ENCODE measurements at regions not wholly inside any gene's neighbourhood (a gene's known extent, or its start where the extent isn't known, plus 50 kb on each side); places are given as distances from the start of the nearest gene placed in this dataset.
A peak's percentile ranks its signal among the peaks of the same experiment; 100 is the strongest.

- peak overlapping the region; percentile 16 for H3K27ac Mint-ChIP-seq
- POLR2A ChIA-PET: no interaction called here
- DNase-seq (ENCODE audit: low spot score) (no peak), ATAC-seq (no peak)
- CTCF ChIA-PET: interaction anchor here (1.0 to 1.3 kb wide), 2 partner anchors 214 to 218 kb away, joined by 3 to 6 read pairs; no protein-coding TSS in a partner anchor
- H3K36me3 Mint-ChIP-seq: no peaks in the 10 kb centered on the region
- H3K4me3 Mint-ChIP-seq: no peak overlapping the region
- 0 out of 2 replicates have a peak, but pooled peaks cover 6% of the 10 kb centered on the region for H3K4me1 Mint-ChIP-seq
- H3K9me3 Mint-ChIP-seq: no peaks in the 10 kb centered on the region
- TF ChIP-seq CBFB (CRISPR knock-in tag; IDR thresholded peaks at IDR 0.05; ENCODE audit: low read depth): no peak
- H3K27me3 Mint-ChIP-seq (ENCODE audit: low read depth): no peaks in the 10 kb centered on the region; the same call in 1 of the 2 replicates
Measured at GRCh38 chr17:79174193-79174765, 99.7 kb downstream of the ENGASE start.

DNA sequence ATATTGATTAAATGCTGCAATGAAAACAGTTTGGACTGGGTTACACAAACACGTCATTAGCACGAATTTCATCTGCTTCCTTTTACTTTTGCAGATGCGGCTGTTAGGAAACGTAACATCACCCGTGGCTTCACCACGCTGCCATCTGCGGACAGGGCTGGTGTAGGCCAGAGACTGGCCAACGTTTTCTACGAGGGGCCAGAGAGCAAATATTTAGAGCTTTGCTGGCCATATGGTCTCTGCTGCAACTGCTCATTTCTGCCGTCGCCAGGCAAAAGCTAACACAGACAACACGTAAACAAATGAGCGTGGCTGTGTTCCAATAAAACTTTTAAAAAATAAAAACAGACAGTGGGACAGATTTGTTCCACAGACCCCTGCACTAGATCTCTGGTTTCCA lies 96.6 kb downstream of the ENGASE start:
- Mint-ChIP-seq H3K4me1 (no peaks in the 10 kb centered on the region), H3K4me3 (no peak overlapping the region), H3K9me3 (no peaks in the 10 kb centered on the region), H3K27ac (no peak overlapping the region), H3K27me3 (ENCODE audit: low read depth) (no peaks in the 10 kb centered on the region), H3K36me3 (no peaks in the 10 kb centered on the region)
- POLR2A ChIA-PET: interaction anchor here (0.7 kb wide), 1 partner anchor 21 kb away, joined by 3 read pairs; no protein-coding TSS in a partner anchor
- ATAC-seq (no peak), DNase-seq (ENCODE audit: low spot score) (no peak)
- no peak for TF ChIP-seq ATF1 (CRISPR knock-in tag; IDR thresholded peaks at IDR 0.05)
- no peak for TF ChIP-seq ATF2 (CRISPR knock-in tag; IDR thresholded peaks at IDR 0.05; ENCODE audit: borderline replicate concordance, low read depth)
- no peak for TF ChIP-seq CREB1 (CRISPR knock-in tag; IDR thresholded peaks at IDR 0.05)
- TF ChIP-seq IRF2 (CRISPR knock-in tag; IDR thresholded peaks at IDR 0.05; ENCODE audit: borderline replicate concordance, low read depth): no peak
- TF ChIP-seq ZNF263 (CRISPR knock-in tag; IDR thresholded peaks at IDR 0.05; ENCODE audit: low read depth): no peak
- no peak for TF ChIP-seq JAZF1 (CRISPR knock-in tag; IDR thresholded peaks at IDR 0.05)
- no peak for TF ChIP-seq EMX1 (CRISPR knock-in tag; IDR thresholded peaks at IDR 0.05)
- no peak for TF ChIP-seq RORB (CRISPR knock-in tag; IDR thresholded peaks at IDR 0.05)
- no peak for TF ChIP-seq TP53 (CRISPR knock-in tag; IDR thresholded peaks at IDR 0.05)
- TF ChIP-seq, protein P1, sequence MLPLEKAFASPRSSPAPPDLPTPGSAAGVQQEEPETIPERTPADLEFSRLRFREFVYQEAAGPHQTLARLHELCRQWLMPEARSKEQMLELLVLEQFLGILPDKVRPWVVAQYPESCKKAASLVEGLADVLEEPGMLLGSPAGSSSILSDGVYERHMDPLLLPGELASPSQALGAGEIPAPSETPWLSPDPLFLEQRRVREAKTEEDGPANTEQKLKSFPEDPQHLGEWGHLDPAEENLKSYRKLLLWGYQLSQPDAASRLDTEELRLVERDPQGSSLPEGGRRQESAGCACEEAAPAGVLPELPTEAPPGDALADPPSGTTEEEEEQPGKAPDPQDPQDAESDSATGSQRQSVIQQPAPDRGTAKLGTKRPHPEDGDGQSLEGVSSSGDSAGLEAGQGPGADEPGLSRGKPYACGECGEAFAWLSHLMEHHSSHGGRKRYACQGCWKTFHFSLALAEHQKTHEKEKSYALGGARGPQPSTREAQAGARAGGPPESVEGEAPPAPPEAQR (CRISPR knock-in tag; IDR thresholded peaks at IDR 0.05): no peak
- no peak for TF ChIP-seq MAX (CRISPR knock-in tag; IDR thresholded peaks at IDR 0.05)
- no peak for TF ChIP-seq ESRRA (CRISPR knock-in tag; IDR thresholded peaks at IDR 0.05; ENCODE audit: borderline replicate concordance)
- no peak for TF ChIP-seq SP1 (CRISPR knock-in tag; conservative IDR thresholded peaks at IDR 0.05)
- TF ChIP-seq ZNF416 (CRISPR knock-in tag; IDR thresholded peaks at IDR 0.05): no peak
- TF ChIP-seq FOXP4 (CRISPR knock-in tag; IDR thresholded peaks at IDR 0.05): no peak
- no peak for TF ChIP-seq PRRX2 (CRISPR knock-in tag; IDR thresholded peaks at IDR 0.05)
- CTCF ChIA-PET: interaction anchor here (0.6 to 1.8 kb wide), 4 partner anchors 74 to 221 kb away, joined by 3 to 7 read pairs (median 4); no protein-coding TSS in a partner anchor

- Mint-ChIP-seq H3K36me3 (no peaks in the 10 kb centered on the region), H3K27me3 (ENCODE audit: low read depth) (no peaks in the 10 kb centered on the region), H3K27ac (no peak overlapping the region), H3K9me3 (no peaks in the 10 kb centered on the region), H3K4me1 (no peaks in the 10 kb centered on the region), H3K4me3 (no peak overlapping the region)
- no peak for DNase-seq (ENCODE audit: low spot score)
- no peak for TF ChIP-seq ZNF416 (CRISPR knock-in tag; IDR thresholded peaks at IDR 0.05)
- TF ChIP-seq ZNF671 (CRISPR knock-in tag; IDR thresholded peaks at IDR 0.05): no peak
- POLR2A ChIA-PET: no interaction called here
- CTCF ChIA-PET: interaction anchor here (1.8 kb wide), 1 partner anchor 219 kb away, joined by 7 read pairs; no protein-coding TSS in a partner anchor
- ATAC-seq: no peak
Measured at GRCh38 chr17:79169861-79170260, 95.2 kb downstream of the ENGASE start.

Data from WTC11 (cell line).